Fibroblast of lung (primary cell): ENCODE measurements at regions not wholly inside any gene's neighbourhood (a gene's known extent, or its start where the extent isn't known, plus 50 kb on each side); places are given as distances from the start of the nearest gene placed in this dataset.
"Not testable (repeated sequence)": the region's sequence is repeated elsewhere in the genome, so short reads cannot be mapped to it uniquely, and the experiment has no call there.

Source experiments
- DNase-seq, 2 donors: peaks; one replicate each; pipeline versions ENCODE4 v3.0.0 to v3.0.0-alpha.2; 2010; ENCODE audit warnings: low read depth in 2 of 2
- H2AFZ ChIP-seq: 2 replicates; pipeline ENCODE4 v1.5.1; 2012; ENCODE audit warnings: low read length, control low read depth, inconsistent platforms
- H3K27ac ChIP-seq: 2 replicates; pipeline ENCODE4 v1.5.1; 2011; ENCODE audit warnings: low read length, control low read depth; ENCODE audit not compliant: insufficient read depth
- H3K27me3 ChIP-seq: 2 replicates; pipeline ENCODE4 v1.5.1; 2011; ENCODE audit warnings: mild to moderate bottlenecking, low read length; ENCODE audit not compliant: control insufficient read depth, insufficient read depth
- H3K36me3 ChIP-seq: 2 replicates; pipeline ENCODE4 v1.5.1; 2011; ENCODE audit warnings: low read length; ENCODE audit not compliant: control insufficient read depth, insufficient read depth
- H3K4me1 ChIP-seq: 2 replicates; pipeline ENCODE4 v1.5.1; 2011; ENCODE audit warnings: low read length; ENCODE audit not compliant: control insufficient read depth, insufficient read depth; ENCODE audit errors: extremely low read depth
- H3K4me2 ChIP-seq: 2 replicates; pipeline ENCODE4 v1.5.1; 2011; ENCODE audit warnings: low read length, control low read depth; ENCODE audit not compliant: insufficient read depth; ENCODE audit errors: extremely low read depth
- H3K4me3 ChIP-seq, 4 experiments: fragments of 200-600 bp in 1 of 4; sonication (generic) in 1 of 4; replicated peaks in 1 of 4; 2 replicates each; pipeline ENCODE4 v1.5.1; 2011 to 2016; ENCODE audit warnings: low read length in 4 of 4, low read depth in 3 of 4, mild to moderate bottlenecking in 3 of 4, control low read depth in 2 of 4, inconsistent platforms in 1 of 4, mixed read lengths in 1 of 4; ENCODE audit not compliant: insufficient read depth in 1 of 4; ENCODE audit errors: control extremely low read depth in 1 of 4
- H3K79me2 ChIP-seq: 2 replicates; pipeline ENCODE4 v1.5.1; 2012; ENCODE audit warnings: mild to moderate bottlenecking, low read length, inconsistent platforms; ENCODE audit not compliant: control insufficient read depth, insufficient read depth
- H3K9ac ChIP-seq: 2 replicates; pipeline ENCODE4 v1.5.1; 2011; ENCODE audit warnings: mild to moderate bottlenecking, low read length, control low read depth; ENCODE audit not compliant: insufficient read depth
- H3K9me3 ChIP-seq: 2 replicates; pipeline ENCODE4 v1.5.1; 2012; ENCODE audit warnings: low read depth, low read length; ENCODE audit not compliant: control insufficient read depth, insufficient read depth
- H4K20me1 ChIP-seq: 2 replicates; pipeline ENCODE4 v1.5.1; 2011; ENCODE audit warnings: low read length; ENCODE audit not compliant: control insufficient read depth, insufficient read depth; ENCODE audit errors: extremely low read depth
- CTCF ChIP-seq, 2 donors: IDR thresholded peaks in 1 of 2; conservative IDR thresholded peaks in 1 of 2; 1 replicate in 1 of 2; 2 replicates in 1 of 2; pipeline ENCODE4 v1.5.1; 2011 to 2012; ENCODE audit warnings: low read length in 2 of 2, control low read depth in 1 of 2, inconsistent platforms in 1 of 2, low read depth in 1 of 2, mild to moderate bottlenecking in 1 of 2
- EZH2 ChIP-seq: IDR thresholded peaks from 2 replicates; pipeline ENCODE4 v1.5.1; 2012; ENCODE audit warnings: low read length, control low read depth, mild to moderate bottlenecking; ENCODE audit errors: missing control alignments

- Histone ChIP-seq H3K4me3 (no peak overlapping the region), H3K4me1 (no peaks in the 10 kb centered on the region), H3K79me2 (no peaks in the 10 kb centered on the region), H3K36me3 (no peaks in the 10 kb centered on the region), H3K4me2 (no peak overlapping the region), H3K9me3 (no peaks in the 10 kb centered on the region), H4K20me1 (no peaks in the 10 kb centered on the region), H2AFZ (no peak overlapping the region), H3K9ac (no peak overlapping the region), H3K27me3 (no peaks in the 10 kb centered on the region), H3K27ac (no peak overlapping the region)
- no peak for DNase-seq
- TF ChIP-seq EZH2, result no peak
- TF ChIP-seq CTCF (conservative IDR thresholded peaks at IDR 0.05 in 1 of 2, IDR thresholded peaks at IDR 0.05 in 1 of 2; ENCODE audit: low read depth in 1 of 2, low read length in 2 of 2), result no peak
Observed at GRCh38 chr3:84727616-84728015, 231.2 kb upstream of the CADM2 start.

GRCh38 chr3:84734731-84735130 is 224.1 kb upstream of the CADM2 start:
- H4K20me1 ChIP-seq, H3K9me3 ChIP-seq, H3K9ac ChIP-seq, H2AFZ ChIP-seq, H3K79me2 ChIP-seq, H3K27ac ChIP-seq, H3K4me3 ChIP-seq, H3K36me3 ChIP-seq, H3K27me3 ChIP-seq, H3K4me1 ChIP-seq, H3K4me2 ChIP-seq, DNase-seq: not testable (repeated sequence)

GRCh38 chr3:84738086-84738485 is 220.7 kb upstream of the CADM2 start:
- Histone ChIP-seq H3K27ac (no peak overlapping the region), H3K79me2 (no peaks in the 10 kb centered on the region), H3K4me1 (no peaks in the 10 kb centered on the region), H3K9me3 (no peaks in the 10 kb centered on the region), H3K27me3 (no peaks in the 10 kb centered on the region), H2AFZ (no peak overlapping the region), H3K9ac (no peak overlapping the region), H3K36me3 (no peaks in the 10 kb centered on the region), H3K4me3 (no peak overlapping the region), H4K20me1 (no peaks in the 10 kb centered on the region), H3K4me2 (no peak overlapping the region)
- DNase-seq, result no peak
- no peak for TF ChIP-seq EZH2

GRCh38 chr3:84742915-84743425 is 215.8 kb upstream of the CADM2 start:
- no peaks in the 10 kb centered on the region for H3K27me3 ChIP-seq
- H3K79me2 ChIP-seq, result no peaks in the 10 kb centered on the region
- no peaks in the 10 kb centered on the region for H3K4me1 ChIP-seq
- no peak overlapping the region for H2AFZ ChIP-seq
- H3K27ac ChIP-seq, result no peak overlapping the region
- H3K9ac ChIP-seq, result no peak overlapping the region
- DNase-seq, result no peak
- no peaks in the 10 kb centered on the region for H3K9me3 ChIP-seq
- TF ChIP-seq EZH2 (no peak), CTCF (conservative IDR thresholded peaks at IDR 0.05 in 1 of 2, IDR thresholded peaks at IDR 0.05 in 1 of 2; ENCODE audit: low read depth in 1 of 2, low read length in 2 of 2) (no peak)
- H3K4me2 ChIP-seq, result no peak overlapping the region
- H3K4me3 ChIP-seq, result no peak overlapping the region
- H3K36me3 ChIP-seq, result no peaks in the 10 kb centered on the region
- no peaks in the 10 kb centered on the region for H4K20me1 ChIP-seq
